ENCODE measurements at regions not wholly inside any gene's neighbourhood (a gene's known extent, or its start where the extent isn't known, plus 50 kb on each side); places are given as distances from the start of the nearest gene placed in this dataset.

GRCh38 chr6:115365783-115366182, 694.9 kb downstream of the FRK start:
- POLR2A ChIA-PET: no interaction called here
- DNase-seq (ENCODE audit: extremely low read depth in 1 of 4, low spot score in 3 of 4): no peak
- 6% methylated on average over 4 of the region's 4 CpGs for WGBS (ENCODE audit: insufficient coverage, low coverage, missing lambda C conversion rate)
- Histone ChIP-seq H4K20me1 (replicated peaks; ENCODE audit: control insufficient read depth, insufficient read depth, low read length) (no peaks in the 10 kb centered on the region), H3K4me1 (replicated peaks in 1 of 2; ENCODE audit: control insufficient read depth in 2 of 2, insufficient read depth in 2 of 2, low read length in 2 of 2) (no peaks in the 10 kb centered on the region), H2AFZ (ENCODE audit: low read depth, low read length) (no peak overlapping the region), H3K9me1 (ENCODE audit: control insufficient read depth, insufficient read depth, low read length) (no peaks in the 10 kb centered on the region), H3K9me3 (replicated peaks; ENCODE audit: control insufficient read depth, insufficient read depth, low read depth, low read length) (no peaks in the 10 kb centered on the region), H3K27ac (ENCODE audit: extremely low read depth, low read depth, low read length) (no peak overlapping the region), H3K27me3 (ENCODE audit: control insufficient read depth in 2 of 2, insufficient read depth in 2 of 2, low read length in 2 of 2) (no peaks in the 10 kb centered on the region), H3K4me3 (no peak overlapping the region), H3K79me2 (ENCODE audit: control insufficient read depth, insufficient read depth, low read length) (no peaks in the 10 kb centered on the region), H3K9ac (ENCODE audit: insufficient read depth in 1 of 2, low read depth in 2 of 2, low read length in 2 of 2) (no peak overlapping the region), H3K36me3 (ENCODE audit: control insufficient read depth, insufficient read depth, low read length) (no peaks in the 10 kb centered on the region), H3K4me2 (ENCODE audit: insufficient read depth, low read length) (no peak overlapping the region)
- ATAC-seq: no peak
- TF ChIP-seq POLR2H (tag; IDR thresholded peaks at IDR 0.05; ENCODE audit: low read depth) (no peak), ZNF707 (CRISPR knock-in tag; conservative IDR thresholded peaks at IDR 0.05) (peak; percentile 72), ZBTB12 (CRISPR knock-in tag; IDR thresholded peaks at IDR 0.05) (no peak)
- no peak for FAIRE-seq
- CTCF ChIA-PET (ENCODE audit: low intra/inter-chr PET ratio): no interaction called here
- intact Hi-C loops (cut with micrococcal nuclease): no loop called here
- no TSS peak for BruUV-seq (replicated peaks)
- in situ Hi-C loops (cut with MboI): no loop called here

- CTCF ChIA-PET (ENCODE audit: low intra/inter-chr PET ratio): no interaction called here
- in situ Hi-C loops (cut with MboI) (no loop called here), intact Hi-C loops (cut with micrococcal nuclease) (no loop called here)
- H3K9ac ChIP-seq (ENCODE audit: insufficient read depth in 1 of 2, low read depth in 2 of 2, low read length in 2 of 2): no peak overlapping the region
- H3K79me2 ChIP-seq (ENCODE audit: control insufficient read depth, insufficient read depth, low read length): no peaks in the 10 kb centered on the region
- WGBS (ENCODE audit: insufficient coverage, low coverage, missing lambda C conversion rate): 0% methylated on average over 4 of the region's 4 CpGs
- no TSS peak for BruUV-seq (replicated peaks)
- H3K9me3 ChIP-seq (replicated peaks; ENCODE audit: control insufficient read depth, insufficient read depth, low read depth, low read length): no peaks in the 10 kb centered on the region
- H3K36me3 ChIP-seq (ENCODE audit: control insufficient read depth, insufficient read depth, low read length): no peaks in the 10 kb centered on the region
- ATAC-seq: no peak
- H2AFZ ChIP-seq (ENCODE audit: low read depth, low read length): no peak overlapping the region
- H3K9me1 ChIP-seq (ENCODE audit: control insufficient read depth, insufficient read depth, low read length): no peaks in the 10 kb centered on the region
- POLR2A ChIA-PET: no interaction called here
- no peaks in the 10 kb centered on the region for H3K4me1 ChIP-seq (replicated peaks in 1 of 2; ENCODE audit: control insufficient read depth in 2 of 2, insufficient read depth in 2 of 2, low read length in 2 of 2)
- FAIRE-seq: no peak
- H3K4me2 ChIP-seq (ENCODE audit: insufficient read depth, low read length): no peak overlapping the region
- H3K27me3 ChIP-seq (ENCODE audit: control insufficient read depth in 2 of 2, insufficient read depth in 2 of 2, low read length in 2 of 2): no peaks in the 10 kb centered on the region
- no peaks in the 10 kb centered on the region for H4K20me1 ChIP-seq (replicated peaks; ENCODE audit: control insufficient read depth, insufficient read depth, low read length)
- no peak overlapping the region for H3K27ac ChIP-seq (ENCODE audit: extremely low read depth, low read depth, low read length)
- TF ChIP-seq ZNF324 (CRISPR knock-in tag; IDR thresholded peaks at IDR 0.05): no peak
- no peak for TF ChIP-seq ZNF3 (CRISPR knock-in tag; IDR thresholded peaks at IDR 0.05)
- no peak overlapping the region for H3K4me3 ChIP-seq
- no peak for DNase-seq (ENCODE audit: extremely low read depth in 1 of 4, low spot score in 3 of 4)
These were observed 697.3 kb downstream of the FRK start for GRCh38 chr6:115363379-115363778.

Measured in K562 (cell line).